ENCODE measurements at regions not wholly inside any gene's neighbourhood (a gene's known extent, or its start where the extent isn't known, plus 50 kb on each side); places are given as distances from the start of the nearest gene placed in this dataset.

- DNase-seq (ENCODE audit: low read depth), result no peak
Measured at GRCh38 chr17:77684803-77685798, 273.4 kb upstream of the TNRC6C start.

- DNase-seq (ENCODE audit: low read depth), result no peak
Measured at GRCh38 chr17:77685881-77686486, 272.5 kb upstream of the TNRC6C start.

GRCh38 chr17:77686903-77687302 lies 271.6 kb upstream of the TNRC6C start:
- DNase-seq (ENCODE audit: low read depth), result no peak

- no peak for DNase-seq (ENCODE audit: low read depth)
Measured at GRCh38 chr17:77687417-77687816, 271.1 kb upstream of the TNRC6C start.

GRCh38 chr17:77687921-77688320 lies 270.6 kb upstream of the TNRC6C start:
- no peak for DNase-seq (ENCODE audit: low read depth)

- DNase-seq (ENCODE audit: low read depth), result no peak
Measured at GRCh38 chr17:77688369-77688768, 270.1 kb upstream of the TNRC6C start.

GRCh38 chr17:77690271-77691161 lies 268.0 kb upstream of the TNRC6C start:
- DNase-seq (ENCODE audit: low read depth), result no peak

GRCh38 chr17:77691216-77692085 lies 267.1 kb upstream of the TNRC6C start:
- no peak for DNase-seq (ENCODE audit: low read depth)

- no peak for DNase-seq (ENCODE audit: low read depth)
Measured at GRCh38 chr17:77692571-77693161, 265.8 kb upstream of the TNRC6C start.

GRCh38 chr17:77693301-77693700 lies 265.2 kb upstream of the TNRC6C start:
- no peak for DNase-seq (ENCODE audit: low read depth)

GRCh38 chr17:77693776-77694175 lies 264.7 kb upstream of the TNRC6C start:
- DNase-seq (ENCODE audit: low read depth), result no peak

GRCh38 chr17:77694391-77695363 lies 263.8 kb upstream of the TNRC6C start:
- no peak for DNase-seq (ENCODE audit: low read depth)

- DNase-seq (ENCODE audit: low read depth), result no peak
Measured at GRCh38 chr17:77695386-77695785, 263.1 kb upstream of the TNRC6C start.

- DNase-seq (ENCODE audit: low read depth), result no peak
Measured at GRCh38 chr17:77696151-77696720, 262.3 kb upstream of the TNRC6C start.

- no peak for DNase-seq (ENCODE audit: low read depth)
Measured at GRCh38 chr17:77696721-77697460, 261.6 kb upstream of the TNRC6C start.

GRCh38 chr17:77697480-77698400 lies 260.8 kb upstream of the TNRC6C start:
- DNase-seq (ENCODE audit: low read depth), result no peak

GRCh38 chr17:77698903-77699623 lies 259.4 kb upstream of the TNRC6C start:
- DNase-seq (ENCODE audit: low read depth), result no peak

Data from T follicular helper cell (primary cell).